NT2/D1 (cell line): ENCODE measurements at regions not wholly inside any gene's neighbourhood (a gene's known extent, or its start where the extent isn't known, plus 50 kb on each side); places are given as distances from the start of the nearest gene placed in this dataset.

ENCODE experiments used
- DNase-seq: peaks from one replicate; pipeline ENCODE4 v3.0.0-alpha.2; 2011; ENCODE audit warnings: low read depth, low spot score
- H3K27me3 ChIP-seq: 2 replicates; pipeline ENCODE4 v1.6.0; 2011; ENCODE audit warnings: mild to moderate bottlenecking; ENCODE audit not compliant: insufficient read length, insufficient read depth
- H3K36me3 ChIP-seq: 2 replicates; pipeline ENCODE4 v1.6.1; 2011; ENCODE audit warnings: mild to moderate bottlenecking, low read length, mixed read lengths; ENCODE audit not compliant: insufficient read depth, insufficient read length
- H3K4me1 ChIP-seq: 2 replicates; pipeline ENCODE4 v1.5.1; 2011; ENCODE audit not compliant: insufficient read depth, insufficient read length
- H3K4me3 ChIP-seq: 2 replicates; pipeline ENCODE4 v1.5.1; 2011; ENCODE audit warnings: low read depth; ENCODE audit not compliant: insufficient read length
- H3K9ac ChIP-seq: 2 replicates; pipeline ENCODE4 v1.6.0; 2011; ENCODE audit warnings: low read depth; ENCODE audit not compliant: insufficient read length
- H3K9me3 ChIP-seq: 2 replicates; pipeline ENCODE4 v1.5.1; 2011; ENCODE audit warnings: mild to moderate bottlenecking, low read length; ENCODE audit not compliant: insufficient read depth
- SUZ12 ChIP-seq: IDR thresholded peaks from 2 replicates; pipeline ENCODE4 v1.6.1; 2011; ENCODE audit not compliant: insufficient read length, insufficient read depth; ENCODE audit errors: extremely low read depth
- YY1 ChIP-seq: IDR thresholded peaks from 2 replicates; pipeline ENCODE4 v1.6.1; 2011; ENCODE audit not compliant: insufficient read length, insufficient read depth
- ZNF274 ChIP-seq: IDR thresholded peaks from 2 replicates; pipeline ENCODE4 v1.6.1; 2011; ENCODE audit warnings: mild to moderate bottlenecking, low read depth, low read length

- TF ChIP-seq ZNF274 (no peak), SUZ12 (no peak), YY1 (no peak)
- Histone ChIP-seq H3K27me3 (no peaks in the 10 kb centered on the region), H3K9ac (no peak overlapping the region), H3K9me3 (no peaks in the 10 kb centered on the region), H3K4me1 (peaks cover 2% of the 10 kb centered on the region), H3K4me3 (no peak overlapping the region), H3K36me3 (no peaks in the 10 kb centered on the region)
- no peak for DNase-seq
Observed at GRCh38 chrX:65601126-65601525, 66.3 kb upstream of the MSN start.

- no peak overlapping the region for H3K9ac ChIP-seq
- no peak overlapping the region for H3K4me3 ChIP-seq
- DNase-seq = no peak
- H3K27me3 ChIP-seq = no peaks in the 10 kb centered on the region
- no peak for TF ChIP-seq ZNF274
- no peak for TF ChIP-seq YY1
- TF ChIP-seq SUZ12 = no peak
- H3K9me3 ChIP-seq = no peaks in the 10 kb centered on the region
- no peaks in the 10 kb centered on the region for H3K36me3 ChIP-seq
- H3K4me1 ChIP-seq = peaks cover 2% of the 10 kb centered on the region
Observed at GRCh38 chrX:65600106-65600505, 65.5 kb upstream of the LAS1L start.

DNA sequence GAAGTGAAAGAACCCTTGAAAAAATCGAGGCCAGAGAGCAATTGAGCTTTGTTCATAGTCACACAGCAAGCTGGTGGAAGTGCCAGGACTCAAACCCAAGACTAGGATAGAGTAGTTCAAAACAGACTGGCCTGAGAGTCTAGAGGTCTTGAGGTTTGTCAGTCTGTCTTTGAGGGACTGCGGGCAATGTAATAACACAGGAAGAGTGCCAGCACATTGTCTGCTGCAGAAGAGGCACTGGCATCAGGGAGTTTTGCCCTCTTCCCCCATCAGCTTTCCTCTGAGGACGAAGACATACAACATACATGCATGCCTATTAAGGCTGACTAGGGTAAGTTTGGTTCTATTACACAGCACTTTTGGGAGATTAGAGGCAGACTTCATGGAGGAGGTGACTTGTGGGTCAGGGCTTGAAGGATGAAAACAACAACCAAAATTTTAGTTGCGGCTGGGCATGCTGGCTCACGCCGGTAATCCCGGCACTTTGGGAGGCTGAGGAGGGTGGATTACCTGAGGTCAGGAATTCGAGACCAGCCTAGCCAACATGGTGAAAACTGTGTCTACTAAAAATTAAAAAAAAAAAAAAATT lies 64.1 kb upstream of the LAS1L start:
- TF ChIP-seq YY1 (no peak), ZNF274 (no peak), SUZ12 (no peak)
- Histone ChIP-seq H3K4me1 (peaks cover 2% of the 10 kb centered on the region), H3K4me3 (no peak overlapping the region), H3K27me3 (no peaks in the 10 kb centered on the region), H3K36me3 (no peaks in the 10 kb centered on the region), H3K9me3 (no peaks in the 10 kb centered on the region), H3K9ac (no peak overlapping the region)
- DNase-seq = no peak

DNA sequence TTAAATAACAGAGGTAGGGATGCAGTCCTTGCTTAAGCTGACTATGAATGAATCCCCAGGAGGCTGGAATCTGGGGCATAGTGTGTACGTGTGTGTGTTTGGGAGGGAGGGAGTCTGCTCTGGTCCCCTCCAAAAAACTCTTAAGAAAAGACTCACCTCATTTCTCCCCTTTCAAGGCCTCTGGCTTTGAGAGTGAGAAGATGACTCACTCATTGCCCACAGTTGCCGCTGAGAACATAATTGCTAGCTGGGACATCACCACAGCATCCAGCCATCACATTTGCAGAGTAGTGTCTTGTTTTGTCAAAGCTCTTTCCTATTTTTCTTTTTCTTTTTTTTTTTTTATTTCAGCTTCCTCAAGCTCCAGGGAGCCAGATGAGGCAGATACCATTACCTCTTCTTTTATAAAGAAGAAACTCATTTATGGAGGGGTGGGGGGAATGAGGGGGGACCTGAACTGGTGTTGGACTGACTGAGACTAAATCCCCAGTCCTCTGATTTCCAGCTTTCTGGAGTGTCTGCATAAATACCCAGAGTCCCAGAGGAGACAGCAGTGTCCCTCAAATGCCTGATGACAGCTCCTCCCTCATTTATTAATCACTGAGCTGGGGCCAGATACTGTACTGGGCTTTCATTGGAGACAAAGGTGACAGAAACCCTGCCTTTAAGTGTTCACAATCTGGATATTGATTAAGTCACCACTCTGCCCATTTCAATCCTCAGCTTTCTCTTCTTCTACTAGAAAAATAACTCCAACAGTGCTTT lies 61.9 kb upstream of the LAS1L start:
- Histone ChIP-seq H3K4me3 (no peak overlapping the region), H3K9ac (no peak overlapping the region), H3K36me3 (no peaks in the 10 kb centered on the region), H3K4me1 (peaks cover under 1% of the 10 kb centered on the region), H3K9me3 (no peaks in the 10 kb centered on the region), H3K27me3 (no peaks in the 10 kb centered on the region)
- TF ChIP-seq ZNF274 (no peak), YY1 (no peak), SUZ12 (no peak)
- no peak for DNase-seq

- H3K9ac ChIP-seq = no peak overlapping the region
- no peaks in the 10 kb centered on the region for H3K4me1 ChIP-seq
- peak; percentile 93 for DNase-seq
- H3K36me3 ChIP-seq = no peaks in the 10 kb centered on the region
- H3K27me3 ChIP-seq = no peaks in the 10 kb centered on the region
- no peak overlapping the region for H3K4me3 ChIP-seq
- no peaks in the 10 kb centered on the region for H3K9me3 ChIP-seq
- TF ChIP-seq SUZ12 (no peak), ZNF274 (no peak), YY1 (no peak)
Observed at GRCh38 chrX:65595460-65595876, 60.9 kb upstream of the LAS1L start.

- Histone ChIP-seq H3K36me3 (no peaks in the 10 kb centered on the region), H3K4me3 (no peak overlapping the region), H3K9ac (no peak overlapping the region), H3K9me3 (no peaks in the 10 kb centered on the region), H3K27me3 (no peaks in the 10 kb centered on the region), H3K4me1 (no peaks in the 10 kb centered on the region)
- TF ChIP-seq YY1 = no peak
- TF ChIP-seq ZNF274 = no peak
- TF ChIP-seq SUZ12 = no peak
- DNase-seq = no peak
Observed at GRCh38 chrX:65591206-65591605, 56.6 kb upstream of the LAS1L start.

DNA sequence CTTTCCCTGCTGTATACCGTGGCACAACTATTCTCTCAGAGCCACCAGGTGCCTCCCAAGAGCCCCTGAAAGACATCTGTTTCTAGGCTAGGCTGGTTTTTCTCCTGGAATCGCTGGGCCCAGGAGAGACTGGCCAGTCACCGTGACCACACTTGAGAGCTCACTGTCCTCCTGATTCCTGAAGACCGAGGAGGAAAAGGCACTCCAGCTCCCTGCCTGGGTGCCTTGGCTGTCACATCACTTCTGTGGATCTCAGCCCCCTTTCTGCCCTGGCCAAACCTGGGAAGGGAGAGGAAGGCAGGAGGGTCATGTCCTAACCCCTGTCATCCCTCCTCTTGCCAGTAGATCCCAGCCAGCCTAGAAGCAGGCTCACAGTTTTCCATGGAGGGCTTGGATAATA lies 54.7 kb upstream of the LAS1L start:
- no peak overlapping the region for H3K4me3 ChIP-seq
- no peak overlapping the region for H3K9ac ChIP-seq
- DNase-seq = no peak
- TF ChIP-seq YY1 (no peak), SUZ12 (no peak), ZNF274 (no peak)
- H3K4me1 ChIP-seq = no peaks in the 10 kb centered on the region
- H3K36me3 ChIP-seq = no peaks in the 10 kb centered on the region
- H3K27me3 ChIP-seq = no peaks in the 10 kb centered on the region
- H3K9me3 ChIP-seq = no peaks in the 10 kb centered on the region
